GM21423 (cell line): ENCODE measurements at regions not wholly inside any gene's neighbourhood (a gene's known extent, or its start where the extent isn't known, plus 50 kb on each side); places are given as distances from the start of the nearest gene placed in this dataset.

ENCODE experiments used
- ATAC-seq: cut with Tn5 transposase; IDR thresholded peaks from one replicate; pipeline ENCODE4 v1.9.1; 2021; ENCODE audit warnings: mild to moderate bottlenecking, moderate library complexity; ENCODE audit not compliant: unreplicated experiment

DNA sequence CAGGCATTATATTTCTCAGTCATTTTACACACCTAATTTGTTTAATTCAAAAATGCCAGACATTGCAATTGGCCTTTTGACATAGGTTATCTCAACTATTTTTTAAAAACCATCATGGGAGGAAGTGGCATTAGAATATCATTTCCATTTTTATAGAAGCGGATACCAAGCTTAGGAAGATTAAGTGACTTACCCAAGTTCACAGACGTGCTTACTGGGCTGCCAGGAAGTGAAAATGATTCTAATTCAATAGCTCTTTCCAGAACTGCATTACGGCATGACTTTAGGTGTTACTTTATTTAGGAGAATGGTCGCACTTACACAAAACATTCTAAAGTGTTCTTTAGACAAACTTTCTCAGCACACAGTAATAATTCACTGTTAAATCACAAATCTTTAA lies 231.9 kb downstream of the KLF12 start:
- ATAC-seq = no peak

DNA sequence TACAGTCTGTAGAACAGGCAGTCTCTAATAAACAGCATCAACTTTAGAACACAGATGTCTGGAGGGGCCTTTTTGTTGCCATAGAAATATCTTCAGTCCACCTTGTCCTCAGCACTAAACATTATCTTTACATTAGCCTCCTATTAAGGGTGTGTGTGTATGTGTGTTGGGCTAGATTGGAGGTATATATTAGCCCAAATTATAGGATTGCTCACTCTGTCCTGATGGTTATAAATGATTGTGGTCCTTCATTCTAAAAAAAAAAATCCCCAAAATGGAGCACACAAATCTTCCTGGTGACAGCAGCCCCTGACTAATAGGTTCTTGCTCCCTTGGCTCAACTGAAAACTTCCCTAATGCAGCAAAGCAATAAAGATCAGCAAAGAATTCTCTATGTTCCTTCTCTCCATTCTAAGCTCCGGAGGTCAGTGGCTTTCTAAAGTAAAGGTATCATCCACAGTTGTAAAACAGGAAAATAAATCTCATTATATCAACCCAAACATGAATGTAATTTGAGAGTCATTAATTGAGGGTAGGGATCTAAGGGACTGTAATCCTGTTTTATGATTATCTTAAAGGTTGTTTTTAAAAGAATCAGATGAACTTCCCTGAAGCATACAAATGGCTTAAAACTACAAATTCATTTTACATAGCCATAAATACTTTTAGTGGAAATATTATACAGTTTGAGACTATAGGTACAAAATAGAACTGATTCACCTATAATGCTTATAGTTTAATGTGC lies 232.7 kb downstream of the KLF12 start:
- no peak for ATAC-seq

DNA sequence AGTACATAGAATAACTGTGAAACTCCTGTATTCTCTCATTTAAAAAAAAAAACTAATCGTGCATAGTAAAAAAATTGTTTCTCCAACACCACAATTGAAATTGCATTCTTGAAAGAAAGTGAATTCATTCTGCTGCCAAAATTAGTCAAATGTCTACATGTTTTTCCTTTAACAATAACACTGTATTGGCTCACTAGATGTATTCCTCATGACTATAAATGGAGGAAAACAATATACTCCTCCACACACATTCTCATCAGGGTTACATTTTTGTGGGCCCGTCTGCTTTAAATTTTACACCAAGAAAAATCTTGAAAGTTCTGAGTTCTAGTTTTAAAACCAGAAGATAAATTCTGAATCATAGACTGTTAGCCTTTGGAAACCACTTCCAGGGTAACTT lies 233.6 kb downstream of the KLF12 start:
- no peak for ATAC-seq

DNA sequence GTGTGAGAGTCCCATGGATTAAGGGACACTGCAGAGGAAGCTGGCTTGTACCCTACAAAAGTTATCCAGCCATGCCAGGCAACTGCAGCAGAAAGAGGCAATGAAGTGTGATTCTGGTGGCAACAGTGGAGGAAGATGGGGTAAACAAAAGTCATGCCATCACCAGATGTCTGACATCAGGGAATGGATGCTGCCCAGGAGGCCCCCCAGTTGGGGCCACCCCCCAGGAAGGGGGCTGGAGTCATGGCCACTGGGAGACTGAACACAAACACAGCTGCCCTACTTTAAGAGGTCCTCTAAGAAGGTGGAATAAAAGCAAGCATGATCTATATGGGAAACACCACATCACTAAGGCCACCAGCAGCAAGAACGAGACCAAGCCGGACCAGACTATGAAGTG lies 235.3 kb downstream of the KLF12 start:
- ATAC-seq = no peak

DNA sequence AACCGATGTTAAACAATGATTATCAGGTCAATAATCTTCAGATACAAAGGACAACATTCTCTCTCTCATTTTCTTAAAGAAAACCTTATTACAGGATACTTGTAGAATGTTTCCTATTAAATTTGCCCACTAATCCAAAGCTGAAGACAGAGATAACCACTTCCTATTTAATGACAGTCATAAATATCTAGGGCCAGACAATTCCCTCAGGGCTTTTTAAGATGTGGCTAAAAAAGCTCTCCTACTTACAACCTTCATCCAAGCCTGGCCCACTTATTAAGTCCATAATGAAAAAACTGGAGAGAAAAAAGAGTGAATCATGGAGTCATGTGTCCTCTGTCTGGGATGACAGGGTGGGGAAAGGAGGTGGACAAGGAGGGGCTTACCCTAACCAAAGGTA lies 235.9 kb downstream of the KLF12 start:
- ATAC-seq = no peak

DNA sequence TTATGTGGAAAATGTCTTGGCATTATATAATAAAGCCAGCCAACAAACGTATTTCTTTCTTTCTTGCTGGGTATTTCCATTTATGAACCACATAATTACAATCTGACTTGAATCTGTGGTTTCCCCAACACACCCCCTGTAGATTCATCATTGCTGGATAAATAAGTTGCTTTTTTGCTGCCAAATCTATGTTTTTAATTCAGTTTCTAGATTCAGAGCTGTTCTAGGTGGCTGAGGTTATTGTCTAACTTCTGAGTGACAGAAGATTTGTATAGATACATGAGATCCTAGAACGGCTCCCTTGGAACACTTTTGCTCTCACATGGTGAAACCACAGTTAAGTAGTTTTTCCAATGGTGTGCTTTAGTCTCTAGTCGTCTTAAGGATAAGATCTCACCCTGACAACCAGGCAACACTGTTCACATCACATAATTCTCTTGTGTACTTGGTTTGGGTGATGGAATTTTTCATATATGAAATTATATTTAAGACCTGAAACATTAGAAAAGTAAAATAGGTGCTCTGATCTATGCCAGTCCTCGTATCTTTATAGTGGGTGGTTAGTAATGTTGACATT lies 239.1 kb downstream of the KLF12 start:
- no peak for ATAC-seq

DNA sequence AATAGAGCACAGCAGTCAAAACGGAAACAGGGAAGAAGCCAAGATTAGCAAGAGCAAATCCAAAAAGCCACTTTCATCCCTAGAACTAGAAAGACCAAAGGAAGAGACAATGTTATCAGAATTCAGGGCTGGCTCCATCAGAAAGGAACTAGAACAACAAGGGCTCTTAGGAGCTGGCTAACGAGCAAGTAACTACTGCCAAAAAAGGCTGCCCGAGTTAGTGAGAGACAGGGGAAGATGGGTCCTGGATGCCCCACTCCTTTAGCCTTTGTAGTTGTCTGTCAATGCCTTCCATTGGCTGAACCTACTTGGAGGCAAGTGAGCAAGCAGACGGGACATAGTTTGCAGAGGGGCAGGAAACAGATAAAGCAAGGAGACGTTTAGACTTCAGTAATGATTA lies 240.4 kb downstream of the KLF12 start:
- ATAC-seq = no peak

DNA sequence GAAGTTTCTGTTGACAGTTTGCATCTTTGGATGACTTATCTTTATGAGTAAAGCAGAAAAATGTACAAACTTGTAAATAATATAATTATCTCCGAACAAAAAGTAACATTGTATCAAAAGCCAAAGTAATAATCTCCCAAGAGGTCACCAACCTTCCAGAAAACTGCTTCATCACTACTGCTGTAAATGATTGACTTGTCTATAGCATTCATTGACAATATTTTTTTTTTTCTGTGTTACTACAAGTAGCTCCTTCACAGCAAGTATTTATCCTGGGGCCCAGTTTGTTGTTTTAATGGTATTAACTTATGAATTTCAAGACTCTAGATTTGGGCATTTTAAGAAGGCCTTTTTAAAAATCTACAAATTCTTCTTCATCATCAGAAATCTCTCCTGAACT lies 242.4 kb downstream of the KLF12 start:
- no peak for ATAC-seq

DNA sequence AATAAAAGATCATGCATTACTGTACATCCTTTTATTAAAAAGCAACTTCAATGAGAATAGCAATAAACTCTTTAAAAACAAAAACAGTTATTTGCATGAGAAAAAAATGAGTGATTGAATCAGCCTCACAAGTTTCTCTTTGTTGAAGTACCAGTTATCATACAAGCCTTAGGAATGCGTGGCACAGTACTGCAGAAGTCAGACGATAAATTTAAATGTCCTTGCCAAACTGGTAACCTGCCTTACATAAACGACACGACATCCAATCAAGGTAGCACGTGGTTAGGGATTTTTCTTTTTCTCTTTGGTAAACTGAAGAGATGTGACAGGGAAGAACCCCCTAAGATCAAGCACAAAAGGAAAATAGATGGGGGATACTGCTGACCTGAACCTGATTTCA lies 251.0 kb downstream of the KLF12 start:
- no peak for ATAC-seq

DNA sequence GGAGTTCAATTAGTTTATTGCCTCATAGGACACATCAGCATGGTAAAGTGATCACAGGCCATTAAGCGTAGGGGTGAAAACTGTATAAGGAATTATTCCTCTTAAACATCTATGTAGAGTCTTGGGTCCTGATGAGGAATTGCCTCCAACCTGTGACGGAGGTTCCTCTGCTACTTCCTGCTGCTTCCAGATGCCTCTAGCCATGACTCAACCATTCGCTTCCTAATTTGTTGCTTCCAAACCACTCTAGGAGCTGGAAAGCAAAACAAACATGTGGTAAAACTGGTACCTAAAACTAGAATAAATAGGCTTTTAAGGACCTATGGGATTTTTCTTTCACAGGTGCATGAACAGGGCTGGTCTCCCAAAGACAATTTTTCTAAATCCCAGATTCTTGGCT lies 253.8 kb downstream of the KLF12 start:
- ATAC-seq = no peak

DNA sequence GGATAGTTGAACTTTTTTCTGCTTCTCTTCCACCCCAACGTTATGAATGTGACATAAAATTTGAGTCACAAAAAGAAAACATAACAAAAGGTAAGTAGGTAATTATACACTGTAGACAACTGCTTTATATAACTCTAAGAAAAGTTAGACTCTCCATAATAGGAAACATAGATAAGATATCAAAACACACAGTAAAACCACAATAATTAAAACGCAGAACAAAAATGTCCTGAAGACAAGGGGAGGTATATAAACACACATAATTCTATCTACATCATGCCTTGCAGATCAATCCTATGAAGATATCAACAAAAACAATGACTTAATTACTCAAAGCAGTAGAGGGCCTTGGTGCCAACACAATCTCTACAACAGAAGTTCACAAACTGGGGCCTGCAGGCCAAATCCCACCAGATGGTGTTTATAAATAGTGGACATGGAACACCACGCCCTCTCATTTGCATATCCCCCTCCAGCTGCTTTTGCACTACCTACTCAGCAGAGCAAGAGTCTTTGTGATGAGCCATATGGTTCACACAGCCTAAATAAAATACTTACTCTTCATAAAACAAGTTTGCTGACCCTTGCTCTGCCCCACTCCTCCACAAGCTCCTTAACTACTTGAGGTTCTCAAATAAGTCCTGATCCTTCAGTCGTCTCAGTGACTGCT lies 254.7 kb downstream of the KLF12 start:
- ATAC-seq = no peak

DNA sequence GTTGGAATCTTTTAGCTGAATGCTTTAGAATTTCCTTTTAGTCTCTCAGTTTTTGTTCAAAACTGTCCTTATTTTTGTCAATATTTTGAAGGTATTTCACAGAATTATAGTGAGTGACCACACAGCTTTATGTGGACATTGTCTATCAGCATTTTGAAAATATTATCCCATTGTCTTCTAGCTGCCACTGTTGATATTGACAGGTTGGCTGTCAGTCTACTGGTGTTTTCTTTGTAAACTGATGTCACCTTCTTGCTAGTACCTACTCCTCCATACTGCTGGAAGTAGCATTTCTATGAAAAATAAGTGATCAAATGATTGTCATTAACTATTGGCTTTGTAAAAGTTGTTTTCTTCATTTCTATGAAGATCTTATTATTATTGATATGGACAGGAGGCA lies 256.8 kb downstream of the KLF12 start:
- no peak for ATAC-seq

DNA sequence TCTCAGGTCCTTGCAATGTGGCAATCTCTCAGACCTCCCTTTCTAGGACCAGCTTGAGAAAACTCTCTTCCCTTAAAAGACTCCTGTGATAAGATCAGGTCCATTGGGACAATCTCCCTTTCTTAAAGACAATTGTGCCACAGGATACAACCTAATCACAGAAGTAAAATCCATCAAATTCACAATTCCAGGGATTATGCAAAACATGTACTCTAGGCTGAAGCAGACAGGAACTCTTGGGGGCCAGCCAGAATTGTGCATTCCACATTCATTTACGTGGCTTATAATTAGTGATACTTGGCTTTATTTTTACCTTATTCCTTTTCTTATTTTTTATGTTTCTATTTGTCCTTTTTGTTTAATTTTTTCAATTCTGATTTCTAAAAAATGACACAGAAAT lies 257.9 kb downstream of the KLF12 start:
- no peak for ATAC-seq

DNA sequence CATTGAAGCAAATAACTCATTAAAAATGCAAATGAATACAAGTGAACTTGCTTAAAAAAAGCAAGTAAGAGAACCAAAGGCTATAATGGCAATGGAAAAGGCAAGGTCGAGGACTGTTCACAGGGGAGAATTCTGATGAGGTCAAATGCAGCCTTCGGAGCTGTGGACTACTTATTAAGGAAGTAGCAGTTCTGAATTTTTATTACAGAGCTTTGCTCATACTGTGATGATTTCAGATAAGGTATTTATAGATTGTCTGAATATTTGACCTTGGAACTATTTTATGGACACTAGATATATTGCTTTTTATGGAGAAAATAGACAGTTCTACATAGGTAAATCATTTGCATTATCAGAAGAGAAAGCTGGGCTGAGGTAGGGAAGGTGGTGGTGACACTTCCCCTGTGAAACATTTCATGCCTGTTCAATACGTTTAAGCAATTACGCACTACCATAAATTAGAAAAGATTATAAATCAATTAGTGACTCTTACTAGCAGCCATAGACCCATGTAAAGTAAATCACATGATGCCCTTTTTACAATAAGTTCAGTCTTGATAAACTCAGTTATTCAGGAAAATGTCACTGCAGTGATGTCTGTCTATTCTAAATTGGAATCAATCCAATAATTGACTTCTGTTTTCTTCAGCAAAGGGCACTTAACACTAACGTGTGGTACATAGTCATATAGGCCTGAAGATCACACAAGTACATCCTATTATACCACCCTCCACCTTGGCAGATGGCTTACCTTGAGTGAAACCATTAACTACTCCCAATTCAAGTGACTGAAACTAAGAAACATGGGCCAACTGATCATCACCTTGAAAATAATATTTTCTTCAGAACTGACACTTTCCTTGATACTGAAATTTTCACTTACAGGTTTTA lies 260.0 kb downstream of the KLF12 start:
- ATAC-seq = peak; percentile 56

DNA sequence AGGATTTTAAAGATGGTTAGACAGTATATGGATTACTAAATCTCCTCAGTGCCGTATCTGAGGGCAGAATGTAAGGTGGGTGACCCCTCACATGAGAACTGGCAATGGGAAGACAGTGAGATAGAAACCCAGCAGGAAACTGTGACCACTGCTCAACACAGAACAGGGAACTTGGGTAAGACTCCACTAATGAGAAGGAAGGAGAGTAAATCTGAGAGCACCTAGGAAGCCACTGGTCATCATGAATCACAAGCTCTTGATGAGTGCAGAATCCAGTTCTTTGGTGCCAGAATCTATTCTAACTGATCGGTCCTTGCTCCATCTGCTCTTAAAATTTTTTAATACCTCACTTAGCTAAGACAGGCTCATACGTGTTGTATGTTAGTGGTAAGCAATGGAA lies 261.8 kb downstream of the KLF12 start:
- ATAC-seq = no peak

DNA sequence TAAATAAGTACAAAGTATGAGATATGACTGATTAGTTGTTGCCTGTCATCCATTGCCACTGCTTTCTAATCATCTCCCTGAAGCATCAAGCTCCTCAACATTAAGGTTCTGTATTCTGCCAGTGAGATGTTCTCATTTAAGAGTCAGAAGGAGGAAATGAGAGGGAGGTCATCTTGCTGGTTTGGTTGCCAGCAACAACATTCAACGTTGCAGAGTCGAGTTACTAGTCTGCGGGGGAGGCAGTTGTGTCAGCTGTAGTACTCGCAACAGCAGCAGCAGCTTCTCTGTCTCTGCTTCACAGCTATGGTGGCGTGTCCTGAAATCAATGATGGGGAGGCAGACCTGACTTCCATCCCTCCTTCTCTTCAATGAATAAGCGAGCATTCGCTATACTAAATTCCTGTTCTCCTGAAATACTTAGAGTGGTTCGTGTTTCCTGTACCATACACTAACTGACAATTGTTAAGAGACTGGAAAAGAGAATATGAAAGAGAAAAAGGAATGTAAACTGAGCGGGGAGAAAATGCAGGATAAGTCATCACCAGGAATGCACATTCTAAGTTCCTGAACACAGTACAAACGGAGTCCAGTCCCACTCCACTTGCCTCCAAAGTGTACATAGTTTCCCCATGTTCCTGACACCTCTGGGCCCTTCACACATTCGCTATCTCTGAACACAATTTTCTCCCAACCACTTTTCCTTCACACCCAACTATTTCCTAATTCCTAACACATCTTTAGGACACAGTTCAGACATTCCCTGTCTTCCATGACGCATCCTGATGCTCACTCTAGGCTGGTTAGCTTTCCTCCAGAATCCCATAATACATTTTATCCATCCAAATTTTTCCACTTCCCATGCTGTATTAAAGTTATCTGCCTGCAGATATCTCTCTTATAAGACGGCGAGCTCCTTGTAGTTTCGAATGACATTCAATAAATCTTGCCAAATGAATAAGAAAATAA lies 263.0 kb downstream of the KLF12 start:
- ATAC-seq = no peak

DNA sequence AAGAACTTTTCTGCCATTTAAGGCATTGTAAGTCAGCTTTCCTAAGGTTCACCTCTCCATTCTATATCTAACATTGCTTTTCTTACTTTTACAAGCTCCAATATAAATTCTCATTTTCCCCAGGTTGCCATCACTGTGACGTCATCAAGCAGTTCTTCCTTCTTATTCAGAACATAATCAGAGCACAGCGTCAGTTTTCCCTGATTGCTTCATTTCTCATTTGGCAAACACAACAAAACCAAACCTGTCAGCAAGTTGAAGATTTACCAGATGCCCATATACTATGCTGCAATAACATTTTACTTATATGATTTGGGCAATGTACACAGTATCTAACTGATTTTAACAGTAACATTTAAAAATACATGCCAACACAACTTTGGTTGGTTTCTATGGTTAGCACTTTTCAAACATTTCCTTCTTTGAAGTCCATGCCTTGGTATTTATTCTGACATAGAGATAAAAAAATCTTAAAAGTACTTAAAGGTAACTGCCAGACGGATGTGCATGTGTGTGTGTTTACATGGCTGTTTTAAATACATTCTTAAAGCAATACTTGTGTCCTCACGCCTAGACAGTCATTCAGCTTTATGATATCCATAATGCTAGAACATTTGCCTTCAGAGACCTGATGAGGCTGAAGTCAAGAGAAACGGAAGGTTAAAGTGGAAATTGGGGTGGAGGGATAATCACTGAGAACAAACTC lies 264.0 kb downstream of the KLF12 start:
- ATAC-seq = no peak

DNA sequence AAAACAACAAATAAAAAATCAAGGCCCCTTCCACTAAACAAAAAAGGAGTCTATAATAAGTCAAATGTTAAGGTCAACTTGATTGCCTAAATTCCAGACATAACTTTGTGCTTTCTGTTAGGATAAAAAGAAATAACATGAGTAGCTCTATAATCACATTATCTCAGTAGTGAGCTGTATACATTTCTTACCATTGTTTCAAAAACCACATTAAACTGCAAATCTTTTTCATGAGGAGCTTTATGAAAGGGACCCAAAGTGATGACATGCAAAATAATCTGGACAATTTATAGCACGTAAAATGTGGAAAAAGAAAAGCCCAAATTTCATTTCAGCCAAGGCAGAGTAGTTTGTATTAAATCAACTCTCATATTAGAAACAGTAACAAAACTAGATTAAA lies 269.2 kb downstream of the KLF12 start:
- ATAC-seq = no peak

DNA sequence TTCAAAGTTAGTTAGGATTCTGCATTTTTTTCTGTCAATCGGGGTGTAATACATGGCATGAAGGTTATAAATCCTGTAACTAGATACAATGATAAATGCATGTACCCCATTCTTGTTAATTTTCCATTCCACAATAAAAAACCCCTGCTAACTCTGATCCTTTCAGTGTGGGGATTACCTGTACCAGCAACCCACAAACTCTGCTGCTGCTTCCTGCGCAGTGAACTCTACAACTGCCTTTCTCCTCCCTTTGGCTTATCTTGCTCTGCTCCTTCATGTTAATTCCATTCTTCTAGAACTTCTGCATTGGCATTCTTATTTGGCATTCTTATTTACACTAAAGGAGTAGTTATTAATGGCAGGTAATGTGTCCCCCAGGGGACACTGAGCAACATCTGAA lies 273.1 kb downstream of the KLF12 start:
- no peak for ATAC-seq

DNA sequence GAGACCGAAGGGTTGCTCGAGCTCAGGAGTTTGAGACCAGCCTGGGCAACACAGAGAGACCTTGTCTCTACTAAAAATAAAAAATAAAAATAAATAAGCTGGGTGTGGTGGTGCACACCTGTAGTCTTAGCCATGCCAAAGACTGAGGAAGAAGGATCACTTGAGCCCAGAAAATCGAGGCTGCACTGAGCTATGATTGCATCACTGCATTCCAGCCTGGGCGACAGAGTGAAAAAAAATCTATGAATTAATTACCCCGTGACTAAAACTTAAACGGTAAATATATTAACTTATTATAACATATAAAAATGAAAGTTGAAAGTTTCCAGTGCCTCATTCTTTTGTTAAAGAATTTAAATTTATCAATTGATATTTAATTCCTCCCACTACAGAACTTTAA lies 273.7 kb downstream of the KLF12 start:
- ATAC-seq = no peak
